Epithelial cell of proximal tubule (primary cell): ENCODE measurements at regions not wholly inside any gene's neighbourhood (a gene's known extent, or its start where the extent isn't known, plus 50 kb on each side); places are given as distances from the start of the nearest gene placed in this dataset.

ENCODE experiments used
- DNase-seq: peaks from one replicate; pipeline ENCODE4 v3.0.0-alpha.2; 2011; ENCODE audit warnings: low read depth
- H3K4me3 ChIP-seq: 2 replicates; pipeline ENCODE4 v1.5.1; 2011; ENCODE audit warnings: low read depth, mild to moderate bottlenecking, low read length
- CTCF ChIP-seq: conservative IDR thresholded peaks from 2 replicates; pipeline ENCODE4 v1.5.1; 2012; ENCODE audit warnings: low read depth, mild to moderate bottlenecking, low read length

DNA sequence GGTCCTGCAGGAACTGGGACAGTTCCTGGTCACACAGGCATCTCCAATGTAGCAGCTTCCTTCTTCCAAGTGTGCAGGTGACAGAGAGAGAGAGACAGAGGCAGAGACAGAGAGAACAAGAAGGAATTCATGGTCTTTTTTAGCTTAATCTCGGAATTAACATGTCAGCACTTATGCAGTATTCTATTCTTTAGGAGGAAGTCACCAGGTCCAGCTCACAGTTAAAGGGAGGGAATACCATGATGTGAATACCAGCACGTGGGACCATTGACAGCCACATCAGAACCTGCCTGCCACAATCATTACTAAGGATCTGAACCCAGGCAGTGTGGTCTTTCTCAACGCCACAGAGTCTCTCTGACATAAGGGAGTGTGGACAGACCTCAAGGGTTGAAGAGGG, 341.6 kb downstream of the MN1 start:
- DNase-seq = no peak
- H3K4me3 ChIP-seq = no peak overlapping the region
- TF ChIP-seq CTCF = no peak

DNA sequence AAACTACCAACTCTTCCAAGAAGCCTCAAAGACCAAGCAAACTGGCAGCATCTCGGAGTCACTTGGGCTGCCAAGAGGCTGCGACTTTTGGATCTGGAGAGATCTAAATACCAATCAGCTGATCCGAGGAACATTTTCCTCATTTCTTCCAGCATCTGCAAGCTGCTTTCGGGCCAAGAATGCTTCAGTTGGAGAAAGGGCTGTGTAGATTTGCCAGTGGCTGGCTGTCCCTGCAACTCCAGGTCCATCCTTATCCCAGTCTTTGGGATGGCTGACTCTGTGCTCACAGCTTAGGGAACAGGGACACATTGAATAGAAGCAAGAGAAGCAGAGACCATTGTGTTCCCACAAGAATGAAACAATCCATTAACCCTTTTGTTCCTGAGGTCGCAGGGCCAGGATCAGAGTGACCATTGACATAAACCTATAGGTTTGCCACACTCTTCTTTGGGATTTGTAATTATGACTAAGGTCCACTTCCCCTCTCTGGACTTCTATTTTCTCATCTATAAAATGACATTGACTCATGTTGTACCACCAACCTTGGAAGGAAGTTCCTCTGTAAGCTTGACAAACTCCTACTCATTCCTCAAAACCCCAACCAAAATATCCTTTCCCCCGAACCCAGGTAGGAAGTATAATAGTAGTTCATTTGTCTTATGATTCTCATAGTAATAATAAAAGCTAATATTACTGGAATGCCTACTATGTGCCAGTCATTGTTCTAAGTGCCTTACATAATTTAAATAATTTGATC, 340.8 kb downstream of the MN1 start:
- no peak for DNase-seq
- no peak for TF ChIP-seq CTCF
- no peak overlapping the region for H3K4me3 ChIP-seq

- no peak for TF ChIP-seq CTCF
- no peak overlapping the region for H3K4me3 ChIP-seq
- DNase-seq = peak; percentile 74
These were observed 340.1 kb downstream of the MN1 start for GRCh38 chr22:27461470-27461869.

- DNase-seq = no peak
- no peak for TF ChIP-seq CTCF
- no peak overlapping the region for H3K4me3 ChIP-seq
These were observed 339.4 kb downstream of the MN1 start for GRCh38 chr22:27462190-27462589.

DNA sequence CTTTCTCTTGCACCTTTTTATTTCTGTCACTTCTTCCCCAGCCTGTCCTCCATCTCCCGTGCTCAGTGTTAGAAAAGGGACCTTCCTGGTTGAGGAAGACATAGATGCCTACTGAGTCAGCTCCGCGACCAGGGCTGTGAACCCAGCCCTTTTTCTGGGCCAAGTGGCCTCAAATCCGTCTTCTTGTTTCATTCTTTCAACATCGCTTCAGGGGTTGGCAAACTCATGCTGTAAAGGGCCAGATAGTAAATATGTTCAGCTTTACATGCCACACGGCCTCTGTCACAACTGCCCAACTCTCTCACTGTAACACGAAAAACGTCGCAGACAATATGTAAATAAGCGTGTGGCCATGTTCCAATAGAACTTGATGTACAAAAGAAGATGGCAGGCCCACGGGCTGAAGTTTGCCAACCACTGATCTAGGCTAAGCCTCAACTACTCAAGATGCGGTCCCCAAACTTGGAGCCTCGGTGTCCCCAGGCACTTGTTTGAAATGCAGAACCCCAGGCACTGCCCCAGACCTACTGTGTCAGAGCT, 338.4 kb downstream of the MN1 start:
- no peak overlapping the region for H3K4me3 ChIP-seq
- DNase-seq = no peak
- TF ChIP-seq CTCF = no peak

GRCh38 chr22:27466229-27466628, 335.3 kb downstream of the MN1 start:
- no peak overlapping the region for H3K4me3 ChIP-seq
- no peak for DNase-seq
- no peak for TF ChIP-seq CTCF

DNA sequence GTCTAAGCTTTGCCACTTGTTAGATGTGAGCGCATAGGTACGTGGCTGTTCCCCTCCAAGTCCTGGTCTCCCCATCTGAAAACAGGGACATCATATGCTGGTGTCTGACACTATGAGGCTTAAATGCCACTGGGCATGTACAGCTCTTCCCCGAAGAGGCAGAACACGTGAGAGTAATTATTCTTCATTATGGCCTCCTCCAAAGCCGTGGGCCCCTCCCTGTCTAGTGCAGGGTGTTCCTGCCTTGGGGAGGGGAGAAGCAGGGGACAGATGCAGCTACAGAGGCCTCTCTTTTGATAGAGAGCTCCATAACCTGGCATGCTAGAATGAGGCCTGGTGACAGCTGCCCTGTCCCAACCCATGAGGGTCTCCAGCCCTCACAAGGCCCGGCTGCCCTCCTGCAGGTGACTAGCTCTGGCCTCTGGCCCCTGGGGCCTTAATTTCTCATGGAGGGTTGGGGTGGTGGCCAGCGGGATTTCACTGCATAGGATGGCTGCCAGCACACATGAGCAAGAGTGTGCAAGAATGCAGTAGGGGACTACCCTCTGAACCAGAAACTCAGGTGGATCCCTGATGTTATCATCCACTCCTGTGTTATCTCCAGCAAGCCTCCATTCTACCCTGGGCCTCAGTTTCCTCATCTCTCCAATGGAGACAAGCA, 334.6 kb downstream of the MN1 start:
- no peak overlapping the region for H3K4me3 ChIP-seq
- no peak for TF ChIP-seq CTCF
- no peak for DNase-seq
